IMR-90 (cell line): ENCODE measurements at regions not wholly inside any gene's neighbourhood (a gene's known extent, or its start where the extent isn't known, plus 50 kb on each side); places are given as distances from the start of the nearest gene placed in this dataset.
A peak's percentile ranks its signal among the peaks of the same experiment; 100 is the strongest.
"Not testable (repeated sequence)": the region's sequence is repeated elsewhere in the genome, so short reads cannot be mapped to it uniquely, and the experiment has no call there.

Experiments
- ATAC-seq: fragments of 200-7000 bp; cut with Tn5 transposase; 2 replicates; pipeline ENCODE4 v1.9.1; 2020; ENCODE audit warnings: low read depth, mild to moderate bottlenecking, moderate library complexity
- BruUV-seq: library from RNA; stranded (reverse); fragments of 400-500 nt; replicated peaks from 2 replicates; lab custom pipeline; 2021; lab: Mats Ljungman, UMichigan
- CTCF ChIA-PET: fragments of 300-600 bp; formaldehyde crosslinking; extraction: SDS; loops from one replicate; lab custom pipeline; 2021; ENCODE audit warnings: antibody characterized with exemption; lab: Yijun Ruan, JAX
- POLR2A ChIA-PET: fragments of 300-600 bp; sonication (Branson Sonifier 250); formaldehyde crosslinking; loops from one replicate; lab custom pipeline; 2022; ENCODE audit warnings: antibody characterized with exemption; ENCODE audit not compliant: unreplicated experiment; lab: Charles Lee
- DNase-seq: peaks from one replicate; pipeline ENCODE4 v3.0.0; 2013
- H2AFZ ChIP-seq: replicated peaks from 2 replicates; pipeline ENCODE3; 2013; ENCODE audit warnings: low read length, mild to moderate bottlenecking; ENCODE audit not compliant: poor library complexity
- H2AK5ac ChIP-seq: 2 replicates; pipeline ENCODE4 v1.6.1; 2013; ENCODE audit warnings: low read depth, low read length, inconsistent platforms
- H2AK9ac ChIP-seq: replicated peaks from 2 replicates; pipeline ENCODE3; 2013; ENCODE audit warnings: mild to moderate bottlenecking, low read depth, low read length, moderate library complexity; ENCODE audit not compliant: poor library complexity
- H2BK120ac ChIP-seq: 2 replicates; pipeline ENCODE4 v1.6.1; 2013; ENCODE audit warnings: low read depth, low read length, inconsistent platforms
- H2BK15ac ChIP-seq: 3 replicates; pipeline ENCODE4 v1.6.1; 2013; ENCODE audit warnings: low read depth, low read length, inconsistent platforms
- H2BK20ac ChIP-seq: 2 replicates; pipeline ENCODE4 v1.6.1; 2013; ENCODE audit warnings: low read depth, mild to moderate bottlenecking, inconsistent platforms, low read length, moderate library complexity
- H2BK5ac ChIP-seq: 2 replicates; pipeline ENCODE4 v1.6.1; 2013; ENCODE audit warnings: mild to moderate bottlenecking, low read depth, low read length, inconsistent platforms; ENCODE audit not compliant: poor library complexity, severe bottlenecking
- H3K14ac ChIP-seq: replicated peaks from 2 replicates; pipeline ENCODE4 v1.6.1; 2013; ENCODE audit warnings: low read depth, low read length, inconsistent platforms
- H3K18ac ChIP-seq: 2 replicates; pipeline ENCODE4 v1.6.1; 2013; ENCODE audit warnings: low read depth, low read length, control low read depth
- H3K23ac ChIP-seq: 2 replicates; pipeline ENCODE4 v1.6.1; 2013; ENCODE audit warnings: low read depth, low read length, inconsistent platforms
- H3K27ac ChIP-seq: 2 replicates; pipeline ENCODE4 v1.5.1; 2013; ENCODE audit warnings: mild to moderate bottlenecking, control low read depth, low read length; ENCODE audit not compliant: insufficient read depth
- H3K27me3 ChIP-seq: 2 replicates; pipeline ENCODE4 v1.6.1; 2013; ENCODE audit warnings: low read length; ENCODE audit not compliant: control insufficient read depth, insufficient read depth
- H3K36me3 ChIP-seq: 2 replicates; pipeline ENCODE4 v1.6.1; 2013; ENCODE audit warnings: low read length, mixed read lengths; ENCODE audit not compliant: control insufficient read depth, insufficient read depth
- H3K4ac ChIP-seq: 2 replicates; pipeline ENCODE4 v1.6.1; 2013; ENCODE audit warnings: low read depth, low read length, inconsistent platforms
- H3K4me1 ChIP-seq: 2 replicates; pipeline ENCODE4 v1.6.1; 2013; ENCODE audit warnings: low read length, mixed read lengths; ENCODE audit not compliant: control insufficient read depth, insufficient read depth
- H3K4me2 ChIP-seq: 2 replicates; pipeline ENCODE4 v1.6.1; 2013; ENCODE audit warnings: low read depth, mild to moderate bottlenecking, control low read depth, low read length, moderate library complexity
- H3K4me3 ChIP-seq: 2 replicates; pipeline ENCODE4 v1.5.1; 2013; ENCODE audit warnings: low read depth, mild to moderate bottlenecking, control low read depth, low read length, moderate library complexity; ENCODE audit not compliant: insufficient read depth
- H3K56ac ChIP-seq: 2 replicates; pipeline ENCODE4 v1.6.1; 2013; ENCODE audit warnings: low read length, inconsistent platforms; ENCODE audit not compliant: insufficient read depth; ENCODE audit errors: extremely low read depth
- H3K79me1 ChIP-seq, 2 experiments: 2 replicates each; pipeline ENCODE4 v1.6.1; 2013; ENCODE audit warnings: low read length in 2 of 2, inconsistent platforms in 1 of 2, low read depth in 1 of 2
- H3K9ac ChIP-seq: 2 replicates; pipeline ENCODE4 v1.6.1; 2013; ENCODE audit warnings: low read depth, low read length, control low read depth
- H3K9me1 ChIP-seq: 2 replicates; pipeline ENCODE4 v1.6.1; 2013; ENCODE audit warnings: low read length, inconsistent platforms; ENCODE audit not compliant: insufficient read depth
- H3K9me3 ChIP-seq: 2 replicates; pipeline ENCODE4 v1.6.1; 2013; ENCODE audit warnings: low read length; ENCODE audit not compliant: control insufficient read depth, insufficient read depth
- H4K20me1 ChIP-seq: 2 replicates; pipeline ENCODE4 v1.6.1; 2013; ENCODE audit warnings: low read length, inconsistent platforms; ENCODE audit not compliant: insufficient read depth
- H4K5ac ChIP-seq: 2 replicates; pipeline ENCODE4 v1.6.1; 2013; ENCODE audit warnings: mild to moderate bottlenecking, low read depth, low read length, control low read depth
- H4K8ac ChIP-seq, 2 experiments: 2 replicates each; pipeline ENCODE4 v1.6.1; 2013; ENCODE audit warnings: low read depth in 2 of 2, low read length in 2 of 2, control low read depth in 1 of 2, inconsistent platforms in 1 of 2
- H4K91ac ChIP-seq: 2 replicates; pipeline ENCODE4 v1.6.1; 2013; ENCODE audit warnings: low read depth, low read length, inconsistent platforms; ENCODE audit not compliant: insufficient read depth
- CEBPB ChIP-seq: IDR thresholded peaks from 2 replicates; pipeline ENCODE4 v1.6.1; 2012; ENCODE audit warnings: low read depth, low read length, improper control_type of control experiment
- NFE2L2 ChIP-seq: fragments of 150-350 bp; IDR thresholded peaks from 2 replicates; pipeline ENCODE4 v1.6.1; 2016; ENCODE audit warnings: low read depth, mild to moderate bottlenecking, low read length
- WGBS, 2 experiments: methylation state at CpG; one replicate each; pipeline versions ENCODE4 v1.1.5 to v1.1.7; 2013; ENCODE audit warnings: missing lambda C conversion rate in 2 of 2; ENCODE audit not compliant: insufficient read length in 1 of 2; ENCODE audit errors: extremely low coverage in 2 of 2; 5-methylcytosine and 5-hydroxymethylcytosine counted together
- dilution Hi-C: fragments of 300-500 bp; cut with HindIII; formaldehyde crosslinking; loops from one replicate; pipeline ENCODE4 v1.14.3; 2018; ENCODE audit warnings: low sequenced_read_pairs; ENCODE audit not compliant: unreplicated experiment
- in situ Hi-C: fragments of 300-500 bp; cut with MboI; formaldehyde crosslinking; loops from 3 replicates; pipeline ENCODE4 v1.14.3; 2019; ENCODE audit warnings: low sequenced_read_pairs, inconsistent platforms, mixed read lengths
- intact Hi-C: fragments of 100-400 bp; cut with micrococcal nuclease; formaldehyde crosslinking; loops from 2 replicates; pipeline ENCODE4 v1.10.0; 2022

DNA sequence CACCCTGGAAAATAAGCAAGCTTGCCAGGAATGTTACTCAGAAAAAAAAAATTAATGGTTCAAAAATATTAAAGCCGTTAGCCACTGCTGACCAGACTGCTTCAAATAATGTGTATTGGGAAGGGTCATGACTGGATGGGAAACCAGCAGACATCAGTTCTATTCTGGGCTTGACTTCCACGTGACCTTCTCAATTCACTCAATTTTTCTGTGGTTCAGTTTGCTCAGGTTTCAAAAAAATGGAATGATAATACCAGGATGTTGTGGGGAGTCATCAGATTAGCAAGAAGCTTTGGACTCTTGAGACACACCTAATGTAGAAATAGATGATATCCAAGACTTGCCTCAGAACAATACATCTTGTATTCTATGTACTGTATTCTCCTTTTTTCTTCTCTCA is 541.9 kb upstream of the BOD1L1 start:
- intact Hi-C loops, result loop anchor here (5.0 kb wide), 1 partner anchor 252 kb away; no protein-coding TSS in a partner anchor

DNA sequence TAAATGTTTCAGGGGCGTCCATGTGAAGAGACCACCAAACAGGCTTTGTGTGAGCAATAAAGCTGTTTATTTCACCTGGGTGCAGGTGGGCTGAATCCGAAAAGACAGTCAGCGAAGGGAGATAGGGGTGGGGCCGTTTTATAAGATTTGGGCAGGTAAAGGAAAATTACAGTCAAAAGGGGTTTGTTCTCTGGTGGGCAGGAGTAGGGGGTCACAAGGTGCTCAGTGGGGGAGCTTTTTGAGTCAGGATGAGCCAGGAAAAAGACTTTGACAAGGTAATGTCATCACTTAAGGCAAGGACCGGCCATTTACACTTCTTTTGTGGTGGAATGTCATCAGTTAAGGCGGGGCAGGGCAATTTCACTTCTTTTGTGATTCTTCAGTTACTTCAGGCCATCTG is 542.4 kb upstream of the BOD1L1 start:
- H3K79me1 ChIP-seq, H3K36me3 ChIP-seq, CTCF ChIA-PET, H2AK9ac ChIP-seq, H3K9me1 ChIP-seq, BruUV-seq, H3K56ac ChIP-seq, H2BK5ac ChIP-seq, H2AFZ ChIP-seq, H3K18ac ChIP-seq, H3K27ac ChIP-seq, H3K14ac ChIP-seq, H4K5ac ChIP-seq, dilution Hi-C loops, POLR2A ChIA-PET, ATAC-seq, H3K4ac ChIP-seq, H2BK20ac ChIP-seq, H4K8ac ChIP-seq, H3K4me3 ChIP-seq, H3K23ac ChIP-seq, H2AK5ac ChIP-seq, H2BK120ac ChIP-seq, H2BK15ac ChIP-seq, H3K4me1 ChIP-seq, H3K27me3 ChIP-seq, H4K91ac ChIP-seq, H3K9me3 ChIP-seq, H3K9ac ChIP-seq, H4K20me1 ChIP-seq, H3K4me2 ChIP-seq, DNase-seq, in situ Hi-C loops: not testable (repeated sequence)
- 68% methylated on average over 3 of the region's 6 CpGs; no CpG with 5 or more reads in 1 of the 2 experiments for WGBS, 2 experiments
- intact Hi-C loops, result loop anchor here (5.0 kb wide), 1 partner anchor 253 kb away; no protein-coding TSS in a partner anchor

More for the DNA sequence above, 541.9 kb upstream of the BOD1L1 start:
- Histone ChIP-seq H3K23ac (no peak overlapping the region), H2AK9ac (no peak overlapping the region), H3K56ac (no peak overlapping the region), H3K9me3 (no peaks in the 10 kb centered on the region), H2BK5ac (no peak overlapping the region), H2AFZ (no peak overlapping the region), H3K4me1 (peaks cover 6% of the 10 kb centered on the region; the same call in 1 of the 2 replicates), H3K9ac (no peak overlapping the region), H2BK15ac (no peak overlapping the region), H2BK120ac (no peak overlapping the region), H3K9me1 (no peaks in the 10 kb centered on the region), H3K27me3 (no peaks in the 10 kb centered on the region), H4K20me1 (no peaks in the 10 kb centered on the region), H2BK20ac (0 out of 2 replicates have a peak overlapping the region, but pooled peaks have one; percentile 7), H3K4me3 (no peak overlapping the region), H4K8ac (no peak overlapping the region), H3K4me2 (no peak overlapping the region), H3K4ac (no peak overlapping the region; the same call in 1 of the 2 replicates), H3K36me3 (no peaks in the 10 kb centered on the region), H4K91ac (no peak overlapping the region), H3K27ac (no peak overlapping the region), H3K14ac (no peak overlapping the region), H3K18ac (peak overlapping the region; percentile 73; the same call in 1 of the 2 replicates), H4K5ac (no peak overlapping the region), H2AK5ac (no peak overlapping the region), H3K79me1 (no peaks in the 10 kb centered on the region)
- no TSS peak for BruUV-seq
- dilution Hi-C loops, result no loop called here
- no peak for ATAC-seq
- 0 out of 2 replicates have a peak, but pooled peaks have one; percentile 4 for TF ChIP-seq CEBPB
- TF ChIP-seq NFE2L2, result no peak
- WGBS, 2 experiments, result no CpG with 5 or more reads among the region's 2 CpGs
- ChIA-PET CTCF (no interaction called here), POLR2A (no interaction called here)
- in situ Hi-C loops, result no loop called here
- peak; percentile 65 for DNase-seq
